B cell (primary cell): ENCODE measurements at regions not wholly inside any gene's neighbourhood (a gene's known extent, or its start where the extent isn't known, plus 50 kb on each side); places are given as distances from the start of the nearest gene placed in this dataset.

Experiments
- ATAC-seq: fragments of 200-7000 bp; cut with Tn5 transposase; one replicate; pipeline ENCODE4 v1.10.0; 2021; ENCODE audit warnings: low read depth, mild to moderate bottlenecking, moderate number of reproducible peaks, moderate library complexity
- CTCF ChIA-PET: fragments of 350-600 bp; sonication (Branson Sonifier 250); formaldehyde crosslinking; loops from one replicate; lab custom pipeline; 2021; ENCODE audit warnings: antibody characterized with exemption, inconsistent platforms; lab: Charles Lee
- POLR2A ChIA-PET: fragments of 350-600 bp; sonication (Branson Sonifier 250); formaldehyde crosslinking; loops from one replicate; lab custom pipeline; 2021; ENCODE audit warnings: antibody characterized with exemption; lab: Charles Lee
- DNase-seq: peaks from one replicate; pipeline ENCODE4 v3.0.0; 2013
- H2AFZ ChIP-seq: 2 replicates; pipeline ENCODE4 v1.6.1; 2012; ENCODE audit warnings: mild to moderate bottlenecking, low read depth, low read length; ENCODE audit not compliant: insufficient read depth, poor library complexity, severe bottlenecking
- H3K27ac ChIP-seq, 2 donors: 1 replicate in 1 of 2; 2 replicates in 1 of 2; pipeline ENCODE4 v1.5.1; 2012 to 2013; ENCODE audit warnings: low read length in 2 of 2, mild to moderate bottlenecking in 2 of 2, moderate library complexity in 1 of 2
- H3K27me3 ChIP-seq, 4 experiments: fragments of 200-600 bp in 1 of 4; sonication (generic) in 1 of 4; replicated peaks in 1 of 4; 1 replicate in 2 of 4; 2 replicates in 2 of 4; pipeline versions ENCODE4 v1.6.1 to v1.7.0; 2013 to 2016; ENCODE audit warnings: low read length in 3 of 4, mild to moderate bottlenecking in 2 of 4, mixed read lengths in 1 of 4, moderate library complexity in 1 of 4; ENCODE audit not compliant: insufficient read depth in 4 of 4, control insufficient read depth in 3 of 4; ENCODE audit errors: control extremely low read depth in 1 of 4
- H3K36me3 ChIP-seq, 2 experiments: replicated peaks in 1 of 2; 1 replicate in 1 of 2; 2 replicates in 1 of 2; pipeline versions ENCODE4 v1.6.1 to v1.7.1; 2013; ENCODE audit warnings: low read length in 1 of 2; ENCODE audit not compliant: insufficient read depth in 2 of 2, control insufficient read depth in 1 of 2; ENCODE audit errors: control extremely low read depth in 1 of 2, extremely low read depth in 1 of 2
- H3K4me1 ChIP-seq, 2 donors: fragments of 200-600 bp in 1 of 2; sonication (generic) in 1 of 2; 1 replicate in 1 of 2; 2 replicates in 1 of 2; pipeline versions ENCODE4 v1.5.1 to v1.6.1; 2013 to 2017; ENCODE audit warnings: low read length in 2 of 2; ENCODE audit not compliant: control insufficient read depth in 2 of 2, insufficient read depth in 2 of 2
- H3K4me2 ChIP-seq: replicated peaks from 2 replicates; pipeline ENCODE3; 2012; ENCODE audit warnings: mild to moderate bottlenecking, low read depth, low read length; ENCODE audit not compliant: poor library complexity, severe bottlenecking
- H3K4me3 ChIP-seq, 5 experiments: fragments of 200-600 bp in 1 of 5; sonication (generic) in 1 of 5; 1 replicate in 3 of 5; 2 replicates in 2 of 5; pipeline versions ENCODE4 v1.5.1 to v1.7.0; 2011 to 2016; ENCODE audit warnings: low read length in 4 of 5, mild to moderate bottlenecking in 4 of 5, low read depth in 2 of 5, control low read depth in 1 of 5, moderate library complexity in 1 of 5; ENCODE audit not compliant: insufficient read depth in 1 of 5; ENCODE audit errors: control extremely low read depth in 1 of 5, extremely low read depth in 1 of 5
- H3K79me2 ChIP-seq: fragments of 200-600 bp; sonication (generic); one replicate; pipeline ENCODE4 v1.6.0; 2016; ENCODE audit warnings: low read length; ENCODE audit not compliant: control insufficient read depth, insufficient read depth
- H3K9ac ChIP-seq: fragments of 200-600 bp; sonication (generic); 2 replicates; pipeline ENCODE4 v1.6.1; 2017; ENCODE audit warnings: mild to moderate bottlenecking, low read length, moderate library complexity
- H3K9me3 ChIP-seq, 3 donors: one replicate each; pipeline versions ENCODE4 v1.6.1 to v1.7.1; 2013; ENCODE audit warnings: low read length in 2 of 3; ENCODE audit not compliant: control insufficient read depth in 2 of 3, insufficient read depth in 1 of 3; ENCODE audit errors: control extremely low read depth in 1 of 3
- H4K20me1 ChIP-seq: 2 replicates; pipeline ENCODE4 v1.6.0; 2012; ENCODE audit warnings: mild to moderate bottlenecking, low read length; ENCODE audit not compliant: insufficient read depth, control insufficient read depth, poor library complexity, severe bottlenecking
- H3K27ac Mint-ChIP-seq: one replicate; pipeline ENCODE4 v1.8.0; 2021; ENCODE audit warnings: mixed read lengths
- H3K27me3 Mint-ChIP-seq: one replicate; pipeline ENCODE4 v1.8.0; 2021; ENCODE audit warnings: mixed read lengths
- H3K4me1 Mint-ChIP-seq: one replicate; pipeline ENCODE4 v1.8.0; 2021; ENCODE audit warnings: mixed read lengths
- H3K4me3 Mint-ChIP-seq: one replicate; pipeline ENCODE4 v1.8.0; 2021; ENCODE audit warnings: mixed read lengths
- H3K9me3 Mint-ChIP-seq: one replicate; pipeline ENCODE4 v1.8.0; 2022; ENCODE audit warnings: mixed read lengths; ENCODE audit not compliant: insufficient read depth
- EZH2 ChIP-seq: IDR thresholded peaks from 2 replicates; pipeline ENCODE4 v1.6.1; 2012; ENCODE audit warnings: borderline replicate concordance, low read depth, mild to moderate bottlenecking, moderate library complexity, low read length; ENCODE audit not compliant: insufficient read depth, poor library complexity, severe bottlenecking
- WGBS: methylation state at CpG from one replicate; pipeline ENCODE4 v1.1.5; 2013; ENCODE audit warnings: missing lambda C conversion rate; ENCODE audit not compliant: insufficient coverage; 5-methylcytosine and 5-hydroxymethylcytosine counted together
- intact Hi-C: fragments of 100-400 bp; cut with micrococcal nuclease; formaldehyde crosslinking; loops from one replicate; pipeline ENCODE4 v1.10.0; 2022
- TF ChIP-seq, protein P1 (sequence below): fragments of 200-600 bp; IDR thresholded peaks from one replicate; pipeline ENCODE4 v1.8.0; 2022; ENCODE audit warnings: antibody characterized with exemption, mild to moderate bottlenecking

DNA sequence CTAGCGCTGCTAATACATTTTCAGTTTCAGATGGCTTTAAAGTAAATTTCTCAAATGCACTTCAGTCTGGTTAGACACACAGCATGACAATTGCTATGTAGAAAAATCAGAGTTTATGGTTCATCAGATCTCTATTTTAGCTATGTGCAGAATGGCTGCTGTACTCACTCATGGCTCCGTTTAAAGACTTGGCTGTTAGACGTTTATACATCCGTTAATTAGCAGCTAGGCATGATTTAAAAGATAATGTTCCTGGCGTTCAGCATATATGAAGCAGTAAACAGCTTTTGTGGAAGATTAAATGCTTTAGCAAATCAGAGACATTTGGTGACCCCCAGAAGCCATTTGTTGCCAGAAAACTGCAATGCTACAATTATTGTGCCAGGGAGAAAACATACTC is 350.0 kb upstream of the MANEA start:
- 36% methylated on average over 3 of the region's 5 CpGs for WGBS
- H3K4me1 ChIP-seq, result no peaks in the 10 kb centered on the region
- no peak overlapping the region for H3K9ac ChIP-seq
- H3K9me3 ChIP-seq, result no peaks in the 10 kb centered on the region
- Mint-ChIP-seq H3K4me1 (no peaks in the 10 kb centered on the region), H3K9me3 (no peaks in the 10 kb centered on the region), H3K27me3 (no peaks in the 10 kb centered on the region), H3K27ac (no peak overlapping the region), H3K4me3 (no peak overlapping the region)
- intact Hi-C loops, result no loop called here
- H4K20me1 ChIP-seq, result no peaks in the 10 kb centered on the region
- no peaks in the 10 kb centered on the region for H3K27me3 ChIP-seq
- POLR2A ChIA-PET, result no interaction called here
- H2AFZ ChIP-seq, result no peak overlapping the region
- no peak overlapping the region for H3K4me3 ChIP-seq
- DNase-seq (no peak), ATAC-seq (no peak)
- CTCF ChIA-PET, result no interaction called here
- no peaks in the 10 kb centered on the region for H3K36me3 ChIP-seq
- TF ChIP-seq, protein P1, sequence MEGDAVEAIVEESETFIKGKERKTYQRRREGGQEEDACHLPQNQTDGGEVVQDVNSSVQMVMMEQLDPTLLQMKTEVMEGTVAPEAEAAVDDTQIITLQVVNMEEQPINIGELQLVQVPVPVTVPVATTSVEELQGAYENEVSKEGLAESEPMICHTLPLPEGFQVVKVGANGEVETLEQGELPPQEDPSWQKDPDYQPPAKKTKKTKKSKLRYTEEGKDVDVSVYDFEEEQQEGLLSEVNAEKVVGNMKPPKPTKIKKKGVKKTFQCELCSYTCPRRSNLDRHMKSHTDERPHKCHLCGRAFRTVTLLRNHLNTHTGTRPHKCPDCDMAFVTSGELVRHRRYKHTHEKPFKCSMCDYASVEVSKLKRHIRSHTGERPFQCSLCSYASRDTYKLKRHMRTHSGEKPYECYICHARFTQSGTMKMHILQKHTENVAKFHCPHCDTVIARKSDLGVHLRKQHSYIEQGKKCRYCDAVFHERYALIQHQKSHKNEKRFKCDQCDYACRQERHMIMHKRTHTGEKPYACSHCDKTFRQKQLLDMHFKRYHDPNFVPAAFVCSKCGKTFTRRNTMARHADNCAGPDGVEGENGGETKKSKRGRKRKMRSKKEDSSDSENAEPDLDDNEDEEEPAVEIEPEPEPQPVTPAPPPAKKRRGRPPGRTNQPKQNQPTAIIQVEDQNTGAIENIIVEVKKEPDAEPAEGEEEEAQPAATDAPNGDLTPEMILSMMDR, result no peak
- TF ChIP-seq EZH2, result no peak
- H3K27ac ChIP-seq, result no peak overlapping the region
- no peak overlapping the region for H3K4me2 ChIP-seq
- no peaks in the 10 kb centered on the region for H3K79me2 ChIP-seq

DNA sequence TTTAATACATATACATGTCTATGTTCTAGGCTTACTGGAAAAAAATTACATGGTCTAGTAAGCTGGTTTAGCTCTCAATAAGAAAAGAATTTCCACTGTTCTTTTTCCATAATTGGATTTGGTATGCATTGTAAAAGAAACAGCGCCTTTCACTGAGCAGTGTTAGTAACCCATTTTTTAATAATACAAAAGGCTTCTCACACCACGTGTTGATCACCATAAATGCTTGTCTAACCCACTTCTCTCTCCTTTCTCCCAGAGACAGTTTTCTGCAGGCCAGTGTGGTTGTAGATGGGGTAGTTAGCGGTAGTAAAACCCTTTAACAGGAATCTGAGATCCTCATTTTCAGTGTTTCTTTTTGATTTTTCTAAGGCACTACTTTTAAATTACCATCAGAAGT is 348.7 kb upstream of the MANEA start:
- Histone ChIP-seq H3K4me1 (no peaks in the 10 kb centered on the region), H3K27ac (no peak overlapping the region), H3K9me3 (no peaks in the 10 kb centered on the region), H2AFZ (no peak overlapping the region), H3K9ac (no peak overlapping the region), H3K36me3 (no peaks in the 10 kb centered on the region), H3K4me2 (no peak overlapping the region), H3K27me3 (no peaks in the 10 kb centered on the region), H3K4me3 (no peak overlapping the region), H4K20me1 (no peaks in the 10 kb centered on the region), H3K79me2 (no peaks in the 10 kb centered on the region)
- ATAC-seq (no peak), DNase-seq (no peak)
- ChIA-PET POLR2A (no interaction called here), CTCF (no interaction called here)
- H3K4me1 Mint-ChIP-seq, result no peaks in the 10 kb centered on the region
- no peaks in the 10 kb centered on the region for H3K27me3 Mint-ChIP-seq
- whole genome bisulfite sequencing, result no CpG with 5 or more reads among the region's 3 CpGs
- TF ChIP-seq, protein P1, result no peak
- no peak for TF ChIP-seq EZH2
- H3K27ac Mint-ChIP-seq, result no peak overlapping the region
- H3K4me3 Mint-ChIP-seq, result no peak overlapping the region
- intact Hi-C loops, result no loop called here
- no peaks in the 10 kb centered on the region for H3K9me3 Mint-ChIP-seq
